ENCODE measurements at regions not wholly inside any gene's neighbourhood (a gene's known extent, or its start where the extent isn't known, plus 50 kb on each side); places are given as distances from the start of the nearest gene placed in this dataset.

GRCh38 chr12:34217660-34218059 lies 195.4 kb downstream of the ALG10 start:
- TF ChIP-seq CTCF (conservative IDR thresholded peaks at IDR 0.05) (no peak), ZFX (IDR thresholded peaks at IDR 0.05) (no peak)
